GM21526 (cell line): ENCODE measurements at regions not wholly inside any gene's neighbourhood (a gene's known extent, or its start where the extent isn't known, plus 50 kb on each side); places are given as distances from the start of the nearest gene placed in this dataset.

Experiments used
- ATAC-seq: cut with Tn5 transposase; IDR thresholded peaks from one replicate; pipeline ENCODE4 v1.9.1; 2021; ENCODE audit warnings: moderate library complexity; ENCODE audit not compliant: unreplicated experiment, low FRiP score

DNA sequence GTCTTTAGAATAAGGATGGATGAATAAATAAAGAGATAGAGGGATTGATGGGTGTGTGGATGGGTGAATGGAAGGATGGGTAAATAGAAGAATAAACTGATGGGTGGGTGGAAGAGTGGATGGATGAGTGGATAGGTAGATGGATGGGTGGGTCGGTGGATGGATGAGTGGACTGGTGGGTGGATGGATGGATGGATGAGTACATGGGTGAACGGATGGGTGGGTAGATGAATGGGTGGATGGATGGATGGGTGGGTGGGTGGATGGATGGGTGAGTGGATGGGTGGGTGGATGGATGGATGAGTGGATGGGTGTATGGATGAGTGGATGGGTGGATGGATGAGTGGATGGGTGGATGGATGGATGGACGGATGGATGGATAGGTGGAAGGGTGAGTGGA is 65.7 kb upstream of the FOXC1 start:
- no peak for ATAC-seq

DNA sequence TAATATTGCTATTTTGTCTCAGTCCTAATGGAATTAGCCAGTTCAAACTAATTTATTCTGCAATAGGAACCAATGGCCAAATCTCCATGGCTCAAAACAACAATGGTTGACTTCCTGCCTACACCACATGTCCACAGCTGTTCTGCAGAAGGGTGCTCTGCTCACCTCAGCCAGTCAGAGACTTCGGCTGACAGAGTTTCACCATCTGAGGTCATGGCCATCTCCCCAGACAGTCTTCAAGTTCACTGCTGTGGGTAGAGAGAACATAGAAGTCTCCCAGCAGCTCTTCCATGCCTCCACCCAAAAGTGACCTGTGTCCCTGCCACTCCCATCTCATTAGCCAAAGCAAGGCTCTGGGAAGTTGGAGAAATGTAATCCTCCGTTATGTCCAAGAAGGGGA is 65.1 kb upstream of the FOXC1 start:
- ATAC-seq: no peak

- no peak for ATAC-seq
Observed at GRCh38 chr6:1545654-1546053, 64.1 kb upstream of the FOXC1 start.

- no peak for ATAC-seq
Observed at GRCh38 chr6:1547785-1548184, 61.9 kb upstream of the FOXC1 start.

DNA sequence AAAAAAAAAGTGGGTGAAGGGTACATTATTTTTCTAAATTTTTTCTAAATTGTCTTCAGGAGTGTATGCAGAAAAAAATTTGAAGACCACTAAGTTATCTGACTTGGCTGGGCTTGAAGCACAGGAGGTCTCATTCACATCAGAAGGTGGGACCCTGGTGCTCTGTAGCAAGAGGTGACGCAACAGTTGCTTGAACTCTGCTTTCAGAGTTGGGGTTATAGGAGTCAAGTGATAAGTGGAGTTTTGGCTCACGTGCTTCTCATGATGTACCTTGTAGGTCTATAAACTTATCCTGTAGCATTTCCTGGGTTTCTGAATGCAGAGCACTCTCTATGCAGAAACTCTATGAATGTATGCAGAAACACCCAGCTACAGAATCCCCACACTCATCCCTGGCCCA is 58.5 kb upstream of the FOXC1 start:
- ATAC-seq: no peak

DNA sequence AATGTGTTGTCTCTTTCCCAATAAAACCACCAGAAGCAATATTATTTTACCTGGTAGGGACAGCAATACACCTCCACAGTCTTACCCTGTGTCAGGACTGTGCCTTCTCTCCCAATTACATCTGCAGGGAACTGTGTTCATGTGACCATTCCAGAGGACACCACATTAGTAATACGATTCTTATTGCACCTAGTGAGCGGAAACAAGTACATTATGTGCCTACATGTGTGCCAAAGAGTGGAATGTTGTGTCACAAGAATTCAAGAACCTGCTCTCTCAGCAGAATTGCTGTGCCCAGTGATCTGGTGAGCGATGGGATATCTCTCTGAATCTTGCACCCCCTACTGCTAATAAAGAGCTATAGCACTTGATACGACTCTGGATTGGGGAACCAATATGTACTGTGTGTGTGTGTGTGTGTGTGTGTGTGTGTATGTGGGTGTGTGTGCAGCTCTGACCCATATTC is 57.4 kb upstream of the FOXC1 start:
- no peak for ATAC-seq

GRCh38 chr6:1553562-1554083 is 56.1 kb upstream of the FOXC1 start:
- no peak for ATAC-seq

GRCh38 chr6:1554141-1554475 is 55.6 kb upstream of the FOXC1 start:
- no peak for ATAC-seq

- no peak for ATAC-seq
Observed at GRCh38 chr6:1554476-1555310, 55.0 kb upstream of the FOXC1 start.

GRCh38 chr6:1558388-1558787 is 51.3 kb upstream of the FOXC1 start:
- no peak for ATAC-seq
